Fibroblast of the conjunctiva (primary cell): ENCODE measurements at regions not wholly inside any gene's neighbourhood (a gene's known extent, or its start where the extent isn't known, plus 50 kb on each side); places are given as distances from the start of the nearest gene placed in this dataset.
A peak's percentile ranks its signal among the peaks of the same experiment; 100 is the strongest.

Experiments
- DNase-seq: peaks from one replicate; pipeline ENCODE4 v3.0.0-alpha.2; 2010; ENCODE audit warnings: low read depth

- DNase-seq, result peak; percentile 63
These were observed 234.7 kb downstream of the OR13H1 start for GRCh38 chrX:131778269-131779218.

DNA sequence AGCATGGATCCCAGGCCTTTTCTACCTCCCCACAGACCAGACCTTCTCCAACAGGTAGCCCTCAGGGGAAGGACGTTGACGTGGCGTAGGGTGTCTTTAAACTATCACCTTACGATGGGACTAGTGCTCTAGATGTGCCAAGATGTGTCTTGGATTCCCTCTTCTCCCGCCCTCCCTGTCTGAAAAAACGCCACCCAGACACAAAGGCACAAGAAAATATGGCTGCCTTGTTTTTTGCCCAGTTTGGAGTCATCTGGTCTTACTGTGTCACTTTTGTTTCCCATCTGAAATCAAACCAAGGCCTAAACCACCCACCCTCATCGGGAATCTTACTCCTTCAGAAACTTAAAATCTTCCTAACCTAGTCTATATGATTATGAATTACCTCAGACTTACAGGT, 235.4 kb downstream of the OR13H1 start:
- no peak for DNase-seq

DNA sequence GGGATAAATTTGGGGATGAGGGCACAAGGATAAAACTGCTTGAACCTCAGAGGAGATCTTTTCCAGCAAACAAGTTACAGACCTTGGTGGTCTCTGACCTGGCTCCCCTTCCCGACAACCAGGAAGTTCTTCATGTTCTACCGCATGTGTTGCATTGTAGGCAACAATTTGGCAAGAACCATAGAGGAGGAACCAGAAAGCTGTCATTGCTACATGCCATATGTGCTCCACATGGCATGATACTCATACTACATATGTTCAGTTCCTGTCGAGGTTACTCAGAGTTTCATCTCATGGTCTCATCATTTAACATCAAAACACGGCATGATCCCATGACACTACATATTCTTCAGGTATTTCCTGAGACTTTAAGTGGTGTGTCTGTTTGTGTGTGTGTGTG, 235.9 kb downstream of the OR13H1 start:
- DNase-seq, result no peak

GRCh38 chrX:131782646-131783045, 238.8 kb downstream of the OR13H1 start:
- DNase-seq, result no peak

- peak; percentile 87 for DNase-seq
These were observed 239.4 kb upstream of the STK26 start for GRCh38 chrX:131783555-131784308.

- no peak for DNase-seq
These were observed 233.4 kb upstream of the STK26 start for GRCh38 chrX:131789664-131790063.

GRCh38 chrX:131791608-131792355, 231.3 kb upstream of the STK26 start:
- DNase-seq, result peak; percentile 35

DNA sequence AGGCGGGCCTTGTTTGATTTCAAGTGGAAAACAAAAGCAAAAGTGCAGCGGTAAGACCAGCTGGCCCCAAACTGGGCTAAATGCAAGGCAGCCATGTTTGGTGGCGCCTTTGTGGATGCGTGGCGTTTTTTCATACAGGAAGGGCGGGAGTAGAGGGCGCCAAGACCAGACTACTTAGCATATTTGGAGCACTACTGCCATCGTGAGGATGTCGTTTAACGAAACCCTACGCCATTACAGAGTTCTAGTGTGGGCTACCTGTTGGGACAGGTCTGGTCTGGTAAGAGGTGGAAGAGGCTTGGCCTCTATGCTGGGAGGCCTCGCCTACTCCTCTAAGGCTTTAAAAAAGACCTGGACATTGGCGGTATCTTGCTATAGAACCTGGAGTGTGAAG, 230.7 kb upstream of the STK26 start:
- peak; percentile 94 for DNase-seq

- DNase-seq, result peak; percentile 90
These were observed 230.2 kb upstream of the STK26 start for GRCh38 chrX:131792789-131793462.

DNA sequence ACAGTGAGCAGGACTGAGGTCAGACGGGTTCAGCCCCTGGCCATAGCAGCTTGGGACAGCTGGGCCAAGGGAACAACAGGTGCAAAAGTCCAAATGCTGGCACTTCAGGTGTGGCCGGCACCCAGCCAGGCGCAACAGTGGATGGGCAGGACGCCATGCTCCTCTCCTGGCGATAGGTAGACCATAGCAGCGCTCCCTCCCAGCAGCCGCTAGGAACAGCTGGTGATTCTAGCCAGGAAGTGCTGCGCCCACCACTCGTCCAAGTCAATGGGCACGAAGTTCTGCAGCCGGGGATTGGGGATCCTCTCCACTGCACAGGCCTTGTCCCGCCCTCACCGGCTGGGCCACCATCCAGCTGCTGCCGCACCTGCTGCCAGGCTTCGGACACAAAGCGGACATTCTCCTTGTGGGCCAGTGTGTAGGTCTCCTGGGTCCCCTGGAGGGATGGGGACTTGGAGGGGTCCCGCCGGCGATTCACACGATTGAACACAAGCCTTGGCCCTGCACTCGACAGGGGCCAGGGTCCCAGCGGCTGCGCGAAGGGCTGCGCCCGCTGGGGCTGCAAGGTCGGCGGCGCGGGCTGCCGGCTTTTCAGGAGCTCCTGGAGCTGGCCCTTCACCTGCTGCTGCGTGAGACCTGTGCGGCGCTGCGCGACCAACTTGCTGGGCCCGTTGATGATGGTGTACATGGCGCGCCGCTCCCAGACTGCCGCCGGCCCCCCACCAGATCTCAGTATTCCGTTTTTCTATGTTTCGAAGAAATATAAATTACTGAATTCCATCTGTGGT, 227.5 kb upstream of the STK26 start:
- DNase-seq, result no peak

- no peak for DNase-seq
These were observed 222.0 kb upstream of the STK26 start for GRCh38 chrX:131801066-131801465.

- DNase-seq, result no peak
These were observed 221.2 kb upstream of the STK26 start for GRCh38 chrX:131801911-131802310.

DNA sequence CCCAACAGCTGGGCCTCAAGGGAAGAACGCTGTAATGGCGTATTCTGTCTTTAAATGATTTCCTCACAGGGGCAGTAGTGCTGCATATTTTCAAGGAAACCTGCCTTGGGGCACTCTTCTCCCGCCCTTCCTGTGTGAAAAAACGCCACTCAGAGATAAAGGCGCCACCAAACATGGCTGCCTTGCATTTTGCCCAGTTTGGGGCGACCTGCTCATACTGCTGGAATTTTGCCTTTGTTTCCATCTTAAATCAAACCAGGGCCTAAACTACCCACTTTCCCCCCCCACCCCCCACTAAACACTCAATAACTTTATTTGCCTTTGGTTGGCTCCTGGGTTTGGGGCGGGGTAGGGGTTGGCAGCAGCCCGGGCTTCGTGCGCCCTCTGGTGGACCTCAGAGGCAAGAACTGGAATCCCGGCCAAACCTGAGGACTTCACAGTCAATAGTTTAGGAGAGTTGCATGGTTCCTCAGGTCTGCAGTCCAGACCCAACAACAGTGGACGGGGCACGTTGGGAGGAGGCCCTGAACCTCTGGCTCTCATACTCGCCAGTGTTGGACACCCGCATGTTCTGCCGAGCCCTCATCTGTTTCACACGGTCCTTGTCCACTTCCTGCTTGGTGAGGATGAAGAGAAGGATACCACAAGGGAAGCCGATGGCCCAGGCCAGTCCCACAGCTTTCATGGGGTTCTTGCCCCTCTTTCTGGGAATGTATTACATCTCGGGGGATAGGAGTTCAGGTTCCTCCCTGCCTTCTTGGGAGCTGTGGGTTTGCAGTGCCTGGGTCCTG, 220.1 kb upstream of the STK26 start:
- peak; percentile 56 for DNase-seq

DNA sequence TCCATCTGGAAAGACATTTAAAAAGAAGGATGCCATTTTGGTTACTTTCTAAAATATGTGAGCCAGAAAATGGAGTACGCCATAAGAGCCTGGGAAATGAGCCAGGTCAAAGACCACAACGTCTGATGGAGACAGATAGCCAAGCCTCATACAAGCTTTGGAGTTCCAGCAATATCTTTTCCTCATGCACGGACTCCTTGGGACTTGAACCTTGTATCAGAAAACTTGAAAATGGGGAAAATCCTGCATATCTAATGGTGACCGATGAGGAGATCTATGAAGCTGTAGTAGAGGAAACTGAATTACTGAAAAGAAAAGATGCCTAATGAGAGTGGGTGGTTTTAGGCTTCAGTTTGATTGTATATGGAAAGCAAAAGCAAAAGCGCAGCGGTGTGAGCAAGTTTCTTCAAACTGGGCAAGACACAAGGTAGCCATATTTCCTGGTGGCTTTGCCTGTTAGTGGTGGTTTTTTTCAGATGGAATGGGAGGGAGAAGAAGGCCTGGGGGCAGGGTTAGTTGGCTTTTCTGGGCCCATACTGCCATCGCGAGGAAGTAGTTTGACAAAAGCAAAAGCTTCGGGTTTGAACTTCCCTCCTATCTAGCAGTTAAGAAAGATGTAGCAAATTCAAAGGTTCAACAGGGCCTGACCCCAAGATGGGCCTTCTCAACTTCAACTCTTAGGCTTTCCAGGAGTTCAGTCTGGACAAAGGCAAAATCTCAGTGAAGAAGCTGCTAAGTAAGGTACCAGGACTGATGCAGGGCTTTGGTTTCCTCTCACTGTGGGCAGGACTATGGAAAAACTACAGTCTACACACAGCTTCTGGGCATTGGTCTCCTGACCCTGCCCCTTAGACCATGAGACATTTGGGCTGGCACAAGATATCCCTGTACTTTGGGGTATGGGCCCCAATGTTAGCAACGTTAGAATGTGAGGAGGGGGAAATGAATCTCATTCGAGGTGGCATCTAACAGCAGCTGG, 210.0 kb upstream of the STK26 start:
- peak; percentile 75 for DNase-seq

DNA sequence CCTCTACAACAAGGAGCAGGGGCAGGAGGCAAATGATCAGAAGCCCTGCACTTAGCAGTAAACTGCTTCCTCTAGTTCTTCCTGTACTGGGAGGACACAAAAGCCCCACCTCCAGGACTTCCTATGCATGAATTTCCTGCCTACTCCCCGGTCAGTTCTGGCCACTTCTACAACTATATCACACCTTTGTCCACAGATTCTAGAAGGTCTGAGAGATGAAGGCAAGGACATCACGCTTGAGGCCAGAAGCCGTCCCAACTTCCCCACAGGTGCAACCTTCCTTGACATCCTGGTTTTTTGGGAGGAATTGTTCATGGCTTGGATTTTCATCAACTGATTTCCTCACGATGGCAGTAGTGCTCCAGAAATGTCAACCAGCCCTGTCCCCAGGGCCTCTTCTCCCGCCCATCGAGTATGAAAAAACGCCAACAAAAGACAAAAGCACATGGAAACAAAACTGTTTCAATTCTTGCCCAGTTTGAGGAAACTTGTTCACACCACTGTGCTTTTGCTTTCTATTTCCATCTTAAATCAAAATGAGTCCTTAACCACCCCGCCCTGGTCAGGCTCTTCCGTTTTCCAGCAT, 206.5 kb upstream of the STK26 start:
- peak; percentile 69 for DNase-seq

DNA sequence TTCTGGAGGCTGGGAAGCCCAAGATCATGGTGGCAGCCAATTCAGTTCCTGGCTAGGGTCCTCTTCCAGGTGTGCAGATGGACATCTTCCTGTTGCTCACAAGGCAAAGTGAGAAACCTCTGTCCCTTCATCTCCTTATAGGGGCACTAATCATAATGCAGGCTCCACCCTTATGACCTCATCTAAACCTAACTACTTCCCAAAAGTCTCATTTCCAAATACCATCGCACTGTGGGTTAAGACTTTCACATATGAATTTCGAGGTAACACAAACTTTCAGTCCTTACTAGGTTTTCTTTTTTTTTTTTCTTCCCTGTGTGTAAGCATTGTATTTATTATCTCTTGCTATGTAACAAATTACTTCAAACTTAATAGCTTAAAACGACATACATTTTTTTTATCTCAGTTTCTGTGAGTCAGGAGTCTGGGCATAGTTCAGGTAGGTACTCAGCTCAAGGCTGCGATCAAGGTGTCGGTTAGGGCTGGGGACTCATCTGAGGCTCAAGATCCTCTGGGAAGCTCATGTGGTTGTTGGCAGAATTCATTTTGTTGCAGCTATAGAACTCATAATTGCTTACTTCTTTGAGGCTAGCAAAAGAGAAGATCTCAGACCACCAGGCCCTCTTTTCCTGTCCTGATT, 204.7 kb upstream of the STK26 start:
- DNase-seq, result no peak

- peak; percentile 82 for DNase-seq
These were observed 201.0 kb upstream of the STK26 start for GRCh38 chrX:131821945-131822622.
